HCT116 (cell line): ENCODE measurements at regions not wholly inside any gene's neighbourhood (a gene's known extent, or its start where the extent isn't known, plus 50 kb on each side); places are given as distances from the start of the nearest gene placed in this dataset.

ENCODE experiments used
- ATAC-seq: fragments of 200-7000 bp; cut with Tn5 transposase; 2 replicates; pipeline ENCODE4 v1.9.1; 2020; ENCODE audit warnings: mild to moderate bottlenecking, moderate library complexity
- BruUV-seq: library from RNA; stranded (reverse); fragments of 400-500 nt; replicated peaks from 2 replicates; lab custom pipeline; 2021; lab: Mats Ljungman, UMichigan
- CTCF ChIA-PET: fragments of 300-600 bp; sonication (Branson Sonifier 250); formaldehyde crosslinking; loops from one replicate; lab custom pipeline; 2021; ENCODE audit warnings: antibody characterized with exemption; lab: Charles Lee
- POLR2A ChIA-PET: fragments of 300-600, 350-600 bp; sonication (Branson Sonifier 250); formaldehyde crosslinking; loops from one replicate; lab custom pipeline; 2021; ENCODE audit warnings: antibody characterized with exemption; lab: Charles Lee
- RAD21 ChIA-PET, 2 experiments: fragments of 300-600 bp; sonication (Branson Sonifier 250); formaldehyde crosslinking; loops; one replicate each; lab custom pipeline; 2023; ENCODE audit warnings: low total read pairs in 2 of 2; ENCODE audit not compliant: uncharacterized antibody in 2 of 2, unreplicated experiment in 2 of 2, low non-redundant PET in 1 of 2; lab: Charles Lee
- DNase-seq: peaks from one replicate; pipeline ENCODE4 v3.0.0-alpha.2; 2010; ENCODE audit warnings: low read depth, low spot score
- H2AFZ ChIP-seq: fragments of 200-600 bp; shearing (Covaris generic), sonication (generic); 2 replicates; pipeline ENCODE4 v1.6.1; 2017; ENCODE audit warnings: low read depth, mixed run types, mixed read lengths, antibody characterized with exemption, low read length; ENCODE audit not compliant: poor library complexity, severe bottlenecking
- H3K27ac ChIP-seq: 2 replicates; pipeline ENCODE4 v1.5.1; 2012; ENCODE audit warnings: low read depth, low read length
- H3K27me3 ChIP-seq: fragments of 200-600 bp; sonication (generic); 2 replicates; pipeline ENCODE4 v1.6.1; 2016; ENCODE audit warnings: mixed run types, low read length, mixed read lengths; ENCODE audit not compliant: insufficient read depth
- H3K36me3 ChIP-seq, 2 experiments: fragments of 200-500 bp in 1 of 2; fragments of 200-600 bp in 1 of 2; sonication (Bioruptor generic) in 1 of 2; sonication (generic) in 1 of 2; 2 replicates each; pipeline versions ENCODE4 v1.5.1 to v1.6.1; 2014 to 2016; ENCODE audit warnings: low read length in 2 of 2, inconsistent platforms in 1 of 2, mixed read lengths in 1 of 2, mixed run types in 1 of 2; ENCODE audit not compliant: insufficient read depth in 2 of 2, control insufficient read depth in 1 of 2
- H3K4me1 ChIP-seq, 2 experiments: fragments of 200-600 bp in 1 of 2; sonication (generic) in 1 of 2; 2 replicates each; pipeline versions ENCODE4 v1.5.1 to v1.6.1; 2012 to 2017; ENCODE audit warnings: low read length in 2 of 2, inconsistent platforms in 1 of 2, mild to moderate bottlenecking in 1 of 2, mixed read lengths in 1 of 2, mixed run types in 1 of 2, moderate library complexity in 1 of 2; ENCODE audit not compliant: insufficient read depth in 2 of 2, control insufficient read depth in 1 of 2
- H3K4me2 ChIP-seq: fragments of 200-600 bp; sonication (generic); 2 replicates; pipeline ENCODE4 v1.6.1; 2017; ENCODE audit warnings: mixed run types, low read length, mixed read lengths
- H3K4me3 ChIP-seq, 2 experiments: fragments of 200-600 bp in 1 of 2; sonication (generic) in 1 of 2; replicated peaks in 1 of 2; 2 replicates each; pipeline ENCODE4 v1.5.1; 2011 to 2016; ENCODE audit warnings: low read length in 2 of 2, control low read depth in 1 of 2, low read depth in 1 of 2, mild to moderate bottlenecking in 1 of 2, mixed read lengths in 1 of 2, mixed run types in 1 of 2
- H3K79me2 ChIP-seq: fragments of 200-600 bp; sonication (generic); 2 replicates; pipeline ENCODE4 v1.6.1; 2017; ENCODE audit warnings: mild to moderate bottlenecking, mixed run types, low read length, moderate library complexity, mixed read lengths; ENCODE audit not compliant: insufficient read depth
- H3K9ac ChIP-seq: fragments of 200-600 bp; sonication (generic); 2 replicates; pipeline ENCODE4 v1.6.1; 2016; ENCODE audit warnings: low read length, mixed read lengths
- H3K9me2 ChIP-seq: fragments of 200-600 bp; sonication (generic), shearing (Covaris generic); 2 replicates; pipeline ENCODE4 v1.6.1; 2017; ENCODE audit warnings: mixed run types, mild to moderate bottlenecking, moderate library complexity; ENCODE audit not compliant: insufficient read depth
- H3K9me3 ChIP-seq, 2 experiments: fragments of 200-500 bp in 1 of 2; fragments of 200-600 bp in 1 of 2; sonication (Bioruptor generic) in 1 of 2; sonication (generic) in 1 of 2; 2 replicates each; pipeline ENCODE4 v1.6.1; 2014 to 2017; ENCODE audit warnings: low read length in 2 of 2, mixed read lengths in 2 of 2, inconsistent platforms in 1 of 2, low read depth in 1 of 2, mild to moderate bottlenecking in 1 of 2, mixed run types in 1 of 2, moderate library complexity in 1 of 2; ENCODE audit not compliant: control insufficient read depth in 1 of 2, insufficient read depth in 1 of 2
- H4K20me1 ChIP-seq: fragments of 200-600 bp; sonication (generic), shearing (Covaris generic); 2 replicates; pipeline ENCODE4 v1.6.1; 2017; ENCODE audit warnings: mixed run types, mild to moderate bottlenecking, moderate library complexity; ENCODE audit not compliant: insufficient read depth
- ATF3 ChIP-seq: IDR thresholded peaks from 2 replicates; pipeline ENCODE4 v1.6.1; 2012
- CBX3 ChIP-seq: IDR thresholded peaks from 2 replicates; pipeline ENCODE4 v1.6.1; 2012; ENCODE audit warnings: low read depth
- CEBPB ChIP-seq: IDR thresholded peaks from 2 replicates; pipeline ENCODE4 v1.6.1; 2012; ENCODE audit warnings: low read depth
- ELF1 ChIP-seq: IDR thresholded peaks from 2 replicates; pipeline ENCODE4 v1.6.1; 2012; ENCODE audit warnings: low read depth, borderline replicate concordance
- EZH2phosphoT487 ChIP-seq: fragments of 200-600 bp; IDR thresholded peaks from 2 replicates; pipeline ENCODE4 v1.6.1; 2018; ENCODE audit warnings: antibody characterized with exemption, borderline replicate concordance
- FOSL1 ChIP-seq: IDR thresholded peaks from 2 replicates; pipeline ENCODE4 v1.6.1; 2012; ENCODE audit warnings: low read depth
- JUND ChIP-seq: IDR thresholded peaks from 2 replicates; pipeline ENCODE4 v1.6.1; 2012
- POLR2A ChIP-seq: IDR thresholded peaks from 2 replicates; pipeline ENCODE4 v1.7.0; 2011; ENCODE audit warnings: borderline replicate concordance; ENCODE audit not compliant: insufficient read depth, insufficient read length; ENCODE audit errors: extremely low read depth
- RAD21 ChIP-seq: IDR thresholded peaks from 2 replicates; pipeline ENCODE4 v1.6.1; 2012; ENCODE audit warnings: low read depth, mild to moderate bottlenecking
- REST ChIP-seq: IDR thresholded peaks from 2 replicates; pipeline ENCODE4 v1.6.1; 2012; ENCODE audit warnings: low read depth
- SP1 ChIP-seq: IDR thresholded peaks from 2 replicates; pipeline ENCODE4 v1.6.1; 2012; ENCODE audit warnings: low read depth
- TCF7L2 ChIP-seq: IDR thresholded peaks from 2 replicates; pipeline ENCODE4 v1.7.0; 2011; ENCODE audit warnings: borderline replicate concordance, inconsistent platforms; ENCODE audit not compliant: insufficient read depth, insufficient read length; ENCODE audit errors: extremely low read depth
- YY1 ChIP-seq: IDR thresholded peaks from 2 replicates; pipeline ENCODE4 v1.6.1; 2011; ENCODE audit warnings: low read length, low read depth, moderate library complexity, mild to moderate bottlenecking; ENCODE audit not compliant: insufficient replicate concordance; ENCODE audit errors: extremely low read depth
- ZNF274 ChIP-seq: fragments of 200-500 bp; sonication (Bioruptor generic); IDR thresholded peaks from 2 replicates; pipeline ENCODE4 v1.6.1; 2014; ENCODE audit warnings: mild to moderate bottlenecking, low read depth, low read length, inconsistent platforms
- intact Hi-C: fragments of 100-400 bp; cut with micrococcal nuclease; formaldehyde crosslinking; loops from 2 replicates; pipeline ENCODE4 v1.10.0; 2022

GRCh38 chr17:77735081-77735565 lies 223.4 kb upstream of the TNRC6C start:
- no peak overlapping the region for H3K4me3 ChIP-seq
- H3K27ac ChIP-seq = no peak overlapping the region
- no TSS peak for BruUV-seq
- DNase-seq (no peak), ATAC-seq (no peak)
- ChIA-PET RAD21 (no interaction called here), POLR2A (no interaction called here), CTCF (no interaction called here)
- no peak overlapping the region for H2AFZ ChIP-seq
- no peak overlapping the region for H3K9ac ChIP-seq
- no peaks in the 10 kb centered on the region for H4K20me1 ChIP-seq
- H3K27me3 ChIP-seq = peaks cover 19% of the 10 kb centered on the region; the same call in 1 of the 2 replicates
- intact Hi-C loops = no loop called here
- H3K4me1 ChIP-seq = no peaks in the 10 kb centered on the region
- peaks cover 0 to 5% of the 10 kb centered on the region in 2 experiments; a peak in 1 of 4 replicates for H3K9me3 ChIP-seq
- no peaks in the 10 kb centered on the region for H3K9me2 ChIP-seq
- H3K4me2 ChIP-seq = no peak overlapping the region
- TF ChIP-seq SP1 = no peak
- no peak for TF ChIP-seq POLR2A
- no peak for TF ChIP-seq CBX3
- no peak for TF ChIP-seq ELF1
- no peak for TF ChIP-seq TCF7L2
- no peak for TF ChIP-seq YY1
- TF ChIP-seq JUND = no peak
- no peak for TF ChIP-seq RAD21
- no peak for TF ChIP-seq ZNF274
- TF ChIP-seq EZH2phosphoT487 = no peak
- H3K79me2 ChIP-seq = no peaks in the 10 kb centered on the region
- no peaks in the 10 kb centered on the region for H3K36me3 ChIP-seq

- CTCF ChIA-PET = no interaction called here
- no peaks in the 10 kb centered on the region for H3K79me2 ChIP-seq
- no peak overlapping the region for H3K4me3 ChIP-seq
- H3K4me1 ChIP-seq = no peaks in the 10 kb centered on the region
- H3K36me3 ChIP-seq = no peaks in the 10 kb centered on the region
- TF ChIP-seq FOSL1 (no peak), CEBPB (no peak), ELF1 (no peak), ATF3 (no peak), JUND (no peak), EZH2phosphoT487 (no peak), YY1 (no peak), TCF7L2 (no peak), REST (no peak)
- peaks cover 19% of the 10 kb centered on the region; the same call in 1 of the 2 replicates for H3K27me3 ChIP-seq
- POLR2A ChIA-PET = no interaction called here
- H3K9ac ChIP-seq = no peak overlapping the region
- no peak overlapping the region for H3K27ac ChIP-seq
- intact Hi-C loops = no loop called here
- DNase-seq (no peak), ATAC-seq (no peak)
- H2AFZ ChIP-seq = no peak overlapping the region
- peaks cover 0 to 5% of the 10 kb centered on the region in 2 experiments; a peak in 1 of 4 replicates for H3K9me3 ChIP-seq
- RAD21 ChIA-PET = no interaction called here
- no peaks in the 10 kb centered on the region for H4K20me1 ChIP-seq
- H3K9me2 ChIP-seq = no peaks in the 10 kb centered on the region
- H3K4me2 ChIP-seq = no peak overlapping the region
- BruUV-seq = no TSS peak
These were observed 222.8 kb upstream of the TNRC6C start for GRCh38 chr17:77735566-77736198.
